B cell (primary cell): ENCODE measurements at regions not wholly inside any gene's neighbourhood (a gene's known extent, or its start where the extent isn't known, plus 50 kb on each side); places are given as distances from the start of the nearest gene placed in this dataset.

ENCODE experiments used
- ATAC-seq: fragments of 200-7000 bp; cut with Tn5 transposase; one replicate; pipeline ENCODE4 v1.10.0; 2021; ENCODE audit warnings: low read depth, mild to moderate bottlenecking, moderate number of reproducible peaks, moderate library complexity
- CTCF ChIA-PET: fragments of 350-600 bp; sonication (Branson Sonifier 250); formaldehyde crosslinking; loops from one replicate; lab custom pipeline; 2021; ENCODE audit warnings: antibody characterized with exemption, inconsistent platforms; lab: Charles Lee
- POLR2A ChIA-PET: fragments of 350-600 bp; sonication (Branson Sonifier 250); formaldehyde crosslinking; loops from one replicate; lab custom pipeline; 2021; ENCODE audit warnings: antibody characterized with exemption; lab: Charles Lee
- DNase-seq: peaks from one replicate; pipeline ENCODE4 v3.0.0; 2013
- H2AFZ ChIP-seq: 2 replicates; pipeline ENCODE4 v1.6.1; 2012; ENCODE audit warnings: mild to moderate bottlenecking, low read depth, low read length; ENCODE audit not compliant: insufficient read depth, poor library complexity, severe bottlenecking
- H3K27ac ChIP-seq, 2 donors: 1 replicate in 1 of 2; 2 replicates in 1 of 2; pipeline ENCODE4 v1.5.1; 2012 to 2013; ENCODE audit warnings: low read length in 2 of 2, mild to moderate bottlenecking in 2 of 2, moderate library complexity in 1 of 2
- H3K27me3 ChIP-seq, 4 experiments: fragments of 200-600 bp in 1 of 4; sonication (generic) in 1 of 4; replicated peaks in 1 of 4; 1 replicate in 2 of 4; 2 replicates in 2 of 4; pipeline versions ENCODE4 v1.6.1 to v1.7.0; 2013 to 2016; ENCODE audit warnings: low read length in 3 of 4, mild to moderate bottlenecking in 2 of 4, mixed read lengths in 1 of 4, moderate library complexity in 1 of 4; ENCODE audit not compliant: insufficient read depth in 4 of 4, control insufficient read depth in 3 of 4; ENCODE audit errors: control extremely low read depth in 1 of 4
- H3K36me3 ChIP-seq, 2 experiments: replicated peaks in 1 of 2; 1 replicate in 1 of 2; 2 replicates in 1 of 2; pipeline versions ENCODE4 v1.6.1 to v1.7.1; 2013; ENCODE audit warnings: low read length in 1 of 2; ENCODE audit not compliant: insufficient read depth in 2 of 2, control insufficient read depth in 1 of 2; ENCODE audit errors: control extremely low read depth in 1 of 2, extremely low read depth in 1 of 2
- H3K4me1 ChIP-seq, 2 donors: fragments of 200-600 bp in 1 of 2; sonication (generic) in 1 of 2; 1 replicate in 1 of 2; 2 replicates in 1 of 2; pipeline versions ENCODE4 v1.5.1 to v1.6.1; 2013 to 2017; ENCODE audit warnings: low read length in 2 of 2; ENCODE audit not compliant: control insufficient read depth in 2 of 2, insufficient read depth in 2 of 2
- H3K4me2 ChIP-seq: replicated peaks from 2 replicates; pipeline ENCODE3; 2012; ENCODE audit warnings: mild to moderate bottlenecking, low read depth, low read length; ENCODE audit not compliant: poor library complexity, severe bottlenecking
- H3K4me3 ChIP-seq, 5 experiments: fragments of 200-600 bp in 1 of 5; sonication (generic) in 1 of 5; 1 replicate in 3 of 5; 2 replicates in 2 of 5; pipeline versions ENCODE4 v1.5.1 to v1.7.0; 2011 to 2016; ENCODE audit warnings: low read length in 4 of 5, mild to moderate bottlenecking in 4 of 5, low read depth in 2 of 5, control low read depth in 1 of 5, moderate library complexity in 1 of 5; ENCODE audit not compliant: insufficient read depth in 1 of 5; ENCODE audit errors: control extremely low read depth in 1 of 5, extremely low read depth in 1 of 5
- H3K79me2 ChIP-seq: fragments of 200-600 bp; sonication (generic); one replicate; pipeline ENCODE4 v1.6.0; 2016; ENCODE audit warnings: low read length; ENCODE audit not compliant: control insufficient read depth, insufficient read depth
- H3K9ac ChIP-seq: fragments of 200-600 bp; sonication (generic); 2 replicates; pipeline ENCODE4 v1.6.1; 2017; ENCODE audit warnings: mild to moderate bottlenecking, low read length, moderate library complexity
- H3K9me3 ChIP-seq, 3 donors: one replicate each; pipeline versions ENCODE4 v1.6.1 to v1.7.1; 2013; ENCODE audit warnings: low read length in 2 of 3; ENCODE audit not compliant: control insufficient read depth in 2 of 3, insufficient read depth in 1 of 3; ENCODE audit errors: control extremely low read depth in 1 of 3
- H4K20me1 ChIP-seq: 2 replicates; pipeline ENCODE4 v1.6.0; 2012; ENCODE audit warnings: mild to moderate bottlenecking, low read length; ENCODE audit not compliant: insufficient read depth, control insufficient read depth, poor library complexity, severe bottlenecking
- H3K27ac Mint-ChIP-seq: one replicate; pipeline ENCODE4 v1.8.0; 2021; ENCODE audit warnings: mixed read lengths
- H3K27me3 Mint-ChIP-seq: one replicate; pipeline ENCODE4 v1.8.0; 2021; ENCODE audit warnings: mixed read lengths
- H3K4me1 Mint-ChIP-seq: one replicate; pipeline ENCODE4 v1.8.0; 2021; ENCODE audit warnings: mixed read lengths
- H3K4me3 Mint-ChIP-seq: one replicate; pipeline ENCODE4 v1.8.0; 2021; ENCODE audit warnings: mixed read lengths
- H3K9me3 Mint-ChIP-seq: one replicate; pipeline ENCODE4 v1.8.0; 2022; ENCODE audit warnings: mixed read lengths; ENCODE audit not compliant: insufficient read depth
- CTCF ChIP-seq: fragments of 200-600 bp; IDR thresholded peaks from one replicate; pipeline ENCODE4 v1.8.0; 2022; ENCODE audit warnings: antibody characterized with exemption, mild to moderate bottlenecking
- EZH2 ChIP-seq: IDR thresholded peaks from 2 replicates; pipeline ENCODE4 v1.6.1; 2012; ENCODE audit warnings: borderline replicate concordance, low read depth, mild to moderate bottlenecking, moderate library complexity, low read length; ENCODE audit not compliant: insufficient read depth, poor library complexity, severe bottlenecking
- WGBS: methylation state at CpG from one replicate; pipeline ENCODE4 v1.1.5; 2013; ENCODE audit warnings: missing lambda C conversion rate; ENCODE audit not compliant: insufficient coverage; 5-methylcytosine and 5-hydroxymethylcytosine counted together
- intact Hi-C: fragments of 100-400 bp; cut with micrococcal nuclease; formaldehyde crosslinking; loops from one replicate; pipeline ENCODE4 v1.10.0; 2022

- Histone ChIP-seq H3K9me3 (peaks cover 0 to 4% (median 0%) of the 10 kb centered on the region in 3 donors), H3K27me3 (no peaks in the 10 kb centered on the region), H3K9ac (no peak overlapping the region), H2AFZ (no peak overlapping the region), H3K4me1 (no peaks in the 10 kb centered on the region), H3K27ac (no peak overlapping the region), H3K79me2 (no peaks in the 10 kb centered on the region), H3K4me3 (no peak overlapping the region), H4K20me1 (no peaks in the 10 kb centered on the region), H3K36me3 (no peaks in the 10 kb centered on the region), H3K4me2 (no peak overlapping the region)
- H3K27me3 Mint-ChIP-seq: no peaks in the 10 kb centered on the region
- TF ChIP-seq EZH2: no peak
- no peak for TF ChIP-seq CTCF
- ATAC-seq (no peak), DNase-seq (no peak)
- H3K4me3 Mint-ChIP-seq: no peak overlapping the region
- ChIA-PET POLR2A (no interaction called here), CTCF (no interaction called here)
- H3K9me3 Mint-ChIP-seq: no peaks in the 10 kb centered on the region
- no peaks in the 10 kb centered on the region for H3K4me1 Mint-ChIP-seq
- H3K27ac Mint-ChIP-seq: no peak overlapping the region
- intact Hi-C loops: no loop called here
- WGBS: no CpG with 5 or more reads among the region's 1 CpG
Observed at GRCh38 chr14:26130690-26131089, 467.1 kb downstream of the NOVA1 start.

GRCh38 chr14:26128931-26129671 lies 468.7 kb downstream of the NOVA1 start:
- Histone ChIP-seq H3K9ac (no peak overlapping the region), H2AFZ (no peak overlapping the region), H4K20me1 (no peaks in the 10 kb centered on the region), H3K36me3 (no peaks in the 10 kb centered on the region), H3K27ac (no peak overlapping the region), H3K4me2 (no peak overlapping the region), H3K79me2 (no peaks in the 10 kb centered on the region), H3K9me3 (peaks cover 0 to 4% (median 0%) of the 10 kb centered on the region in 3 donors), H3K4me3 (no peak overlapping the region), H3K4me1 (no peaks in the 10 kb centered on the region), H3K27me3 (no peaks in the 10 kb centered on the region)
- intact Hi-C loops: no loop called here
- ATAC-seq: no peak
- no peak overlapping the region for H3K27ac Mint-ChIP-seq
- H3K9me3 Mint-ChIP-seq: no peaks in the 10 kb centered on the region
- WGBS: no CpG with 5 or more reads among the region's 4 CpGs
- H3K4me1 Mint-ChIP-seq: no peaks in the 10 kb centered on the region
- H3K4me3 Mint-ChIP-seq: no peak overlapping the region
- TF ChIP-seq CTCF (no peak), EZH2 (no peak)
- H3K27me3 Mint-ChIP-seq: no peaks in the 10 kb centered on the region
- CTCF ChIA-PET: no interaction called here
- POLR2A ChIA-PET: no interaction called here
- DNase-seq: no peak
